22Rv1 (cell line): ENCODE measurements at regions not wholly inside any gene's neighbourhood (a gene's known extent, or its start where the extent isn't known, plus 50 kb on each side); places are given as distances from the start of the nearest gene placed in this dataset.

ENCODE experiments used
- H3K27ac ChIP-seq: fragments of 450-650 bp; 2 replicates; pipeline ENCODE4 v1.5.1; 2017
- CTCF ChIP-seq: fragments of 450-650 bp; IDR thresholded peaks from 2 replicates; pipeline ENCODE4 v1.5.1; 2017; ENCODE audit warnings: mild to moderate bottlenecking
- ZFX ChIP-seq: fragments of 450-650 bp; IDR thresholded peaks from 2 replicates; pipeline ENCODE4 v1.6.1; 2017; ENCODE audit warnings: antibody characterized with exemption, borderline replicate concordance

- H3K27ac ChIP-seq: no peak overlapping the region
- TF ChIP-seq ZFX: no peak
Measured at GRCh38 chr10:4647109-4647785, 178.8 kb upstream of the AKR1E2 start.

- TF ChIP-seq CTCF: no peak
- TF ChIP-seq ZFX: no peak
- no peak overlapping the region for H3K27ac ChIP-seq
Measured at GRCh38 chr10:4646547-4646946, 179.5 kb upstream of the AKR1E2 start.

GRCh38 chr10:4645836-4646235 is 180.2 kb upstream of the AKR1E2 start:
- TF ChIP-seq ZFX: no peak
- TF ChIP-seq CTCF: no peak

GRCh38 chr10:4643471-4643870 is 182.5 kb upstream of the AKR1E2 start:
- TF ChIP-seq ZFX (no peak), CTCF (no peak)
- H3K27ac ChIP-seq: no peak overlapping the region

More at GRCh38 chr10:4645836-4646235, 180.2 kb upstream of the AKR1E2 start:
- no peak overlapping the region for H3K27ac ChIP-seq

- H3K27ac ChIP-seq: no peak overlapping the region
- no peak for TF ChIP-seq CTCF
- TF ChIP-seq ZFX: no peak
Measured at GRCh38 chr10:4639960-4640359, 186.0 kb upstream of the AKR1E2 start.

- TF ChIP-seq ZFX: no peak
- TF ChIP-seq CTCF: no peak
- H3K27ac ChIP-seq: no peak overlapping the region
Measured at GRCh38 chr10:4638099-4638498, 187.9 kb upstream of the AKR1E2 start.

- no peak overlapping the region for H3K27ac ChIP-seq
- TF ChIP-seq ZFX (no peak), CTCF (no peak)
Measured at GRCh38 chr10:4637657-4638056, 188.3 kb upstream of the AKR1E2 start.

- no peak overlapping the region for H3K27ac ChIP-seq
- TF ChIP-seq ZFX (no peak), CTCF (no peak)
Measured at GRCh38 chr10:4635883-4636282, 190.1 kb upstream of the AKR1E2 start.
